ENCODE measurements at regions not wholly inside any gene's neighbourhood (a gene's known extent, or its start where the extent isn't known, plus 50 kb on each side); places are given as distances from the start of the nearest gene placed in this dataset.

DNA sequence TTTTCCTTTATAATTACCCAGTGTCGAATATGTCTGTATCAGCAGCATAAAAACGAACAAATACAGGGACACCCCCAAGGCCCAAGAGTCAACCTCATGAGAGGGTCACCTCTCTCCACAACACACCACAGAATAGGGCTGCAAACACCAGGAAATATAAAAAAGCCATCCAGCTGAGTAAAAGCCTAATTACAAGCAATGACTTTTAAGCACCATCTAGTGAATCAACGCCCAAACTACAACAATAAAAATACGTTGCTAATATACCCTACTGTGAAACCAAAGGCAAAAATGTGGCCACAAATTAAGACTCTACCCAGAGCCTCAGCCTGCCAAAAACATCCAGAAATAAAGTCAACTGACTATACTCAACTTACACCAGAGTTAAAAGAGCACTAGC, 817.9 kb upstream of the NEGR1 start:
- no peak for TF ChIP-seq EP300 (IDR thresholded peaks at IDR 0.05)
- TF ChIP-seq, protein P1, sequence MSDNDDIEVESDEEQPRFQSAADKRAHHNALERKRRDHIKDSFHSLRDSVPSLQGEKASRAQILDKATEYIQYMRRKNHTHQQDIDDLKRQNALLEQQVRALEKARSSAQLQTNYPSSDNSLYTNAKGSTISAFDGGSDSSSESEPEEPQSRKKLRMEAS (IDR thresholded peaks at IDR 0.05): no peak
- TF ChIP-seq KDM1A (IDR thresholded peaks at IDR 0.05; ENCODE audit: low read depth): no peak
- TF ChIP-seq TP53 (CRISPR knock-in tag; IDR thresholded peaks at IDR 0.05): no peak
- TF ChIP-seq, protein P2, sequence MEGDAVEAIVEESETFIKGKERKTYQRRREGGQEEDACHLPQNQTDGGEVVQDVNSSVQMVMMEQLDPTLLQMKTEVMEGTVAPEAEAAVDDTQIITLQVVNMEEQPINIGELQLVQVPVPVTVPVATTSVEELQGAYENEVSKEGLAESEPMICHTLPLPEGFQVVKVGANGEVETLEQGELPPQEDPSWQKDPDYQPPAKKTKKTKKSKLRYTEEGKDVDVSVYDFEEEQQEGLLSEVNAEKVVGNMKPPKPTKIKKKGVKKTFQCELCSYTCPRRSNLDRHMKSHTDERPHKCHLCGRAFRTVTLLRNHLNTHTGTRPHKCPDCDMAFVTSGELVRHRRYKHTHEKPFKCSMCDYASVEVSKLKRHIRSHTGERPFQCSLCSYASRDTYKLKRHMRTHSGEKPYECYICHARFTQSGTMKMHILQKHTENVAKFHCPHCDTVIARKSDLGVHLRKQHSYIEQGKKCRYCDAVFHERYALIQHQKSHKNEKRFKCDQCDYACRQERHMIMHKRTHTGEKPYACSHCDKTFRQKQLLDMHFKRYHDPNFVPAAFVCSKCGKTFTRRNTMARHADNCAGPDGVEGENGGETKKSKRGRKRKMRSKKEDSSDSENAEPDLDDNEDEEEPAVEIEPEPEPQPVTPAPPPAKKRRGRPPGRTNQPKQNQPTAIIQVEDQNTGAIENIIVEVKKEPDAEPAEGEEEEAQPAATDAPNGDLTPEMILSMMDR (IDR thresholded peaks at IDR 0.05): no peak
- TF ChIP-seq, protein P3, sequence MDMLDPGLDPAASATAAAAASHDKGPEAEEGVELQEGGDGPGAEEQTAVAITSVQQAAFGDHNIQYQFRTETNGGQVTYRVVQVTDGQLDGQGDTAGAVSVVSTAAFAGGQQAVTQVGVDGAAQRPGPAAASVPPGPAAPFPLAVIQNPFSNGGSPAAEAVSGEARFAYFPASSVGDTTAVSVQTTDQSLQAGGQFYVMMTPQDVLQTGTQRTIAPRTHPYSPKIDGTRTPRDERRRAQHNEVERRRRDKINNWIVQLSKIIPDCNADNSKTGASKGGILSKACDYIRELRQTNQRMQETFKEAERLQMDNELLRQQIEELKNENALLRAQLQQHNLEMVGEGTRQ (IDR thresholded peaks at IDR 0.05): no peak
- TF ChIP-seq, protein P4, sequence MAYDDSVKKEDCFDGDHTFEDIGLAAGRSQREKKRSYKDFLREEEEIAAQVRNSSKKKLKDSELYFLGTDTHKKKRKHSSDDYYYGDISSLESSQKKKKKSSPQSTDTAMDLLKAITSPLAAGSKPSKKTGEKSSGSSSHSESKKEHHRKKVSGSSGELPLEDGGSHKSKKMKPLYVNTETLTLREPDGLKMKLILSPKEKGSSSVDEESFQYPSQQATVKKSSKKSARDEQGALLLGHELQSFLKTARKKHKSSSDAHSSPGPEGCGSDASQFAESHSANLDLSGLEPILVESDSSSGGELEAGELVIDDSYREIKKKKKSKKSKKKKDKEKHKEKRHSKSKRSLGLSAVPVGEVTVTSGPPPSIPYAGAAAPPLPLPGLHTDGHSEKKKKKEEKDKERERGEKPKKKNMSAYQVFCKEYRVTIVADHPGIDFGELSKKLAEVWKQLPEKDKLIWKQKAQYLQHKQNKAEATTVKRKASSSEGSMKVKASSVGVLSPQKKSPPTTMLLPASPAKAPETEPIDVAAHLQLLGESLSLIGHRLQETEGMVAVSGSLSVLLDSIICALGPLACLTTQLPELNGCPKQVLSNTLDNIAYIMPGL (CRISPR knock-in tag; IDR thresholded peaks at IDR 0.05; ENCODE audit: borderline replicate concordance): no peak
- no peak for TF ChIP-seq POLR2A (IDR thresholded peaks at IDR 0.05; ENCODE audit: low read length)
- TF ChIP-seq CBX2 (IDR thresholded peaks at IDR 0.05; ENCODE audit: borderline replicate concordance, low read depth): no peak
- TF ChIP-seq RAD21 (conservative IDR thresholded peaks at IDR 0.05 in 1 of 2, IDR thresholded peaks at IDR 0.05 in 1 of 2): no peak
- TF ChIP-seq, protein P5, sequence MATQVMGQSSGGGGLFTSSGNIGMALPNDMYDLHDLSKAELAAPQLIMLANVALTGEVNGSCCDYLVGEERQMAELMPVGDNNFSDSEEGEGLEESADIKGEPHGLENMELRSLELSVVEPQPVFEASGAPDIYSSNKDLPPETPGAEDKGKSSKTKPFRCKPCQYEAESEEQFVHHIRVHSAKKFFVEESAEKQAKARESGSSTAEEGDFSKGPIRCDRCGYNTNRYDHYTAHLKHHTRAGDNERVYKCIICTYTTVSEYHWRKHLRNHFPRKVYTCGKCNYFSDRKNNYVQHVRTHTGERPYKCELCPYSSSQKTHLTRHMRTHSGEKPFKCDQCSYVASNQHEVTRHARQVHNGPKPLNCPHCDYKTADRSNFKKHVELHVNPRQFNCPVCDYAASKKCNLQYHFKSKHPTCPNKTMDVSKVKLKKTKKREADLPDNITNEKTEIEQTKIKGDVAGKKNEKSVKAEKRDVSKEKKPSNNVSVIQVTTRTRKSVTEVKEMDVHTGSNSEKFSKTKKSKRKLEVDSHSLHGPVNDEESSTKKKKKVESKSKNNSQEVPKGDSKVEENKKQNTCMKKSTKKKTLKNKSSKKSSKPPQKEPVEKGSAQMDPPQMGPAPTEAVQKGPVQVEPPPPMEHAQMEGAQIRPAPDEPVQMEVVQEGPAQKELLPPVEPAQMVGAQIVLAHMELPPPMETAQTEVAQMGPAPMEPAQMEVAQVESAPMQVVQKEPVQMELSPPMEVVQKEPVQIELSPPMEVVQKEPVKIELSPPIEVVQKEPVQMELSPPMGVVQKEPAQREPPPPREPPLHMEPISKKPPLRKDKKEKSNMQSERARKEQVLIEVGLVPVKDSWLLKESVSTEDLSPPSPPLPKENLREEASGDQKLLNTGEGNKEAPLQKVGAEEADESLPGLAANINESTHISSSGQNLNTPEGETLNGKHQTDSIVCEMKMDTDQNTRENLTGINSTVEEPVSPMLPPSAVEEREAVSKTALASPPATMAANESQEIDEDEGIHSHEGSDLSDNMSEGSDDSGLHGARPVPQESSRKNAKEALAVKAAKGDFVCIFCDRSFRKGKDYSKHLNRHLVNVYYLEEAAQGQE (IDR thresholded peaks at IDR 0.05): no peak
